IPS-NIHi11 (cell line): ENCODE measurements at regions not wholly inside any gene's neighbourhood (a gene's known extent, or its start where the extent isn't known, plus 50 kb on each side); places are given as distances from the start of the nearest gene placed in this dataset.
"Not testable (repeated sequence)": the region's sequence is repeated elsewhere in the genome, so short reads cannot be mapped to it uniquely, and the experiment has no call there.

Experiments used
- DNase-seq: peaks from one replicate; pipeline ENCODE4 v3.0.0; 2012; ENCODE audit warnings: mixed read lengths, low spot score

DNA sequence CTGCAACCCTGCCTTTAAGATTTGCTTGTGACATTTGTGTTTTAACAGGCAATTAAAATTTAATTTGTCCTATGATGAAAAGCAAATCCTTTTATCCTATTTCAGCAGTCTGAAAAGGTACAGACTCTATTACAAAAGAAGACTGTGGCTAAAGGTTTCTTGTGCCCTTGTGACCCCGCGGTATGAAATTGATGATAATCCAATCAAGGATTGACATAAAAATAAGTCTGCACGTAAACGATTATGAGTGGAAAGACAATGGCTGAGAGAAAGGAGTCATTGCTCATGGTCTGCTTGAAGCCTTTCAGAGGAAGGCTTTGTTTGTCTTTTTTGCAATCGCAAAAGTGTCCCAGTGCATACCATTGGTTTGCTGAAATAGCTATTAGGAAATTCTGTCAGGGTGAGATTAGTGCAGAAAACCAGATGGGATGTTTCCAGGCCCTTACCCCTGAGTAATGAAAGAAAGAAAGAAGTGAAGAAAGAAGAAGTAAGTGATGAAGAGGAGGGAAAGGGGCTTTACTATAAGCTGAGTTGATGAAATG, 867.8 kb upstream of the CDH8 start:
- DNase-seq: no peak

DNA sequence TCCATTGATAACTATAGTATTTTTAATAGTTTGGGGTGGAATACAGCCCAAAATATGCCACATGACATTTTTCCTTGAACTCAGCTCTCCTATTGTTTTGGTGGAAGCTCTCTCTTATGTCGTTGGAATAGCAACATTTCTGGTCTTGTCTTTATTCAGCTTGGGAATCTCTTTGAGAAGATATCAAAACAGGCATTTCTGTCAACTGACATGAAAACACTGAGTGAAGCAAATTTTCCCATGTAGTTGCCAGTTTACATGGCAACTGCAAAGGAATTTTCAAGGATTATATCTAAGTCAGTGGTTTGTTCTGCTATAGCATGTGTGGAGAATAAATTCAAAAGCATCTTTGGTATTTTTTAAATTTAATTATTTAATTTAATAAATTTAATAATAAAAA, 863.5 kb upstream of the CDH8 start:
- no peak for DNase-seq

DNA sequence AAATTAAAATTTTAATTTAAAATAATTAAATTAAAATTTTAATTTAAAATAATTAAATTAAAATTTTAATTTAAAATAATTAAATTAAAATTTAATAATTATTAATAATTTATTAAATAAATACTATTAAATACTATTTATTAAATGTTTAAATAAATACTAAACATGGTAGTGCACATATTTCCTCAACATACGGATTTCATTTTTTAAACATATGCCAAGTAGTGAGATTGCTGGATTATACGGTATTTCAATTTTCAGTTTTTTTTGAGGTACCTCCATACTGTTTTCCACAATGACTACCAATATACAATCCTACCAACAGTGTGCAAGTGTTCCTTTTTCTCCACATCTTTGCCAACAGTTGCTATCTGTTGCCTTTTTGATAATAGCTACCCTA, 852.9 kb upstream of the CDH8 start:
- DNase-seq: no peak

DNA sequence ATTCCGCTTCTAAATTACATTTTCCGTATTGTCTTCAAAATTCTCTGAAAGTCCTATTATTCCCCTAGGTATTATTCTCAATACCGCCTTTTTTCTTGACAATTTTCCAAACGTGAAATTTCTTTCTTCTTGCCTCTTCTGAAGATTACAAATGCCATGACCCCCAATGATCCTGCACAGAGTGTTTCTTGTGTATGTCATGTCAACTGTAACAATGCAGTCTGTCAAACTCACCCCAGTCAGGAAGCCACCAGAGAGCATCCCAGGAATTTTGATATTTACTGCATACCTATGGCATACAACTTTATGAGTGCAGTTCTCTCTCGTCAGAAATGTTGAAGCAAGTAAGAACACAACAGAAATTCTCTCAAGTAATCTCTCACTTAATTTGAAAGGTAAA, 847.3 kb upstream of the CDH8 start:
- DNase-seq: no peak

DNA sequence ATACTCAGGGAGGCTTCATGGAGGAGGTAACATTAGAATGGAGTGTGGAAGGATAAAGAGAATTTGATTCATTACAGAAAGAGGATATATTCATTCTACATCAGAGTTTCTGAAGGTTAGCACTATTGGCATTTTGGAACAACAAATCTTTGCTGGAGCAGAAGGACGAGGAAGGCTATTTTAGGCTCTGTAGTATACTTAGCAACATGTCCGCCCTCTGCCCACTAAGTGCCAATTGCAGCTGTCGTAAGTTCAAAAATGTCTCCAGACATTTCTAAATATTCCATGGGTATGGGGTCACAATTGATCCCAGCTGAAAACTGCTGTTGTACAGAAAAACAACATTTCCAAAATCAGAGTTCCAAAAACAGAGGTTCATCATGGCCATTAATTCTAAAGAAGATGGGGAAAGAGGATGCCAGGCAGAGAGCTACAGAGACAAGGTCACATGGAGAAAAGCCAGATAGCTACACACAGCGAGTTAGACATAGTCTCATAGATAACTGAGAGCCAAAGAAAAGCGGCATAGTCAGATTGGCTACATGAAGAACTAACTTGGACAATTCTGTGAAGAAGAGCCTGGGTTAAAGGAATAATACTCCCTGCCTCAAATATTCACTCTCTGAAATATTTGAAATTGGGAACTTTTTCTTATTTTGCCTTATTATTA, 846.4 kb upstream of the CDH8 start:
- no peak for DNase-seq

DNA sequence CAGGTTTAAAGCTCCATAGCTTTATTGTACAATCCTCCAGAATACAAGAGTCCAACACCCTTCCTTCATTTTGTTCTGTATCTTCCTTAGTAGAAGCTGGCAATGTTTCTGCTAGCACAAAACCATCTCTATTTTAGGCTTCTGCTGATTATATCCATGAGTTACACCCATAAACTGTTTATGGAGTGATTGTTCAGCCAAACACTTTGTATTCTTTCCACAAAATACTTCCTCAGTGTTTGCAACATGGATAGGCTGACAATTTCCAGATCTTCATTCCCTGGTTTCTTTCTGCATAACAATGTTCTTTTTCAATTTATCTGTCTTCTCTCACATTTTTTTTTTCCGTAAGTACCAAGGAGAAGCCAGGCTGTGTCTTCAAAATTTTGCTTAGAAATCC, 839.9 kb upstream of the CDH8 start:
- no peak for DNase-seq

DNA sequence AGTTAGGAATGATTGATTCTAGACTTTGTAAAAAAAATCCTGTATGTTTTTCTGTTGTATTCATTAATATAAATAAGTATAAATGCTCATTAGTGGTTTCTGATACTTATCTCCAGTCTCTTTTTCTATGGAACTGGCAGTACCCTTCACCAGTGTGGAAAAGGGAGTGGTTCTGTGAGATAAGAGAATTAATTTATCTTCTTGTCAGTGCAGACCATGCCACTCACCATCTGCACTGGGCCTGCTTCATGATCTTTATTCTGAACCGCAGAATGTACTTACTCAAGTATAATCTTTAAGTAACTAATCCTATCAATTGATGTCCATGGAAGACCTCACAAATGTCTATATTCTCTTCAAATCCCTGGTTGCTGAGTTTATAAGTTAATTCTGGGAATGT, 836.1 kb upstream of the CDH8 start:
- no peak for DNase-seq

DNA sequence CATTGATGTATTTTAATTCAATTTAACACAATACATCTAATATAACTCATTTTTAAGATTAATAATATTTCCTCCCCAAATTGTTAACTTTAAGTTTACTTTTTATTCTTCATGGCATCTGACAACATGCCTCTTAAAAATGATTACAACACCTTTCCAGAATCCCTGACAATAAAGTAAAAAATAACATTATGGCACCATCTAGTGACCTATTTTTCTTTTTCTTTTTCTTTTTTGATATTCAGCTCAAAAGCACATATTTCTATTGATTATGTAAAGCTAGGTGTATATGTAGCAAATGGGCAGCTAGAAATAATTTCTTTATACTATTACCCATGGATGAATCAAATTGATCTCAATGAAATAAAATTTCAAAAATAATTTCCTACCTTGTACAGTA, 834.3 kb upstream of the CDH8 start:
- no peak for DNase-seq

DNA sequence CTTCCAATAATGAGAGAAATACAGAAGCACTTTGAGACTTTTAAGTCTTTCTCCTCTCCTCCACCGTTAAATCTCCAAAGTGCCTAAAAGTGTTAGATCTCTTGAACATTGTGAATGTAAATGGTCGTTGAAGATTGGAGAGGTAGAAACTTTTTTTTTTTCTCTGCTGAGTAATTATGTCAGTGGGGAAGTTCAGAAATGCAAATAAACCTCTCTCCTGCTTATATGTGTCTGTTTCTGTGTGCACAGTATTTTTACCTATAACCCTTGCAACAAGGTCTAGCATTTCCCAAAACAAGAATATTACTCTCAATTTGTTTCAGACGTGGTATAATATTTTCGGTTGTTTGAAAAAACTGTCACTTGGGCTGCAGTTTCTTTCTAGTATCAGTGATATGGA, 833.6 kb upstream of the CDH8 start:
- no peak for DNase-seq

DNA sequence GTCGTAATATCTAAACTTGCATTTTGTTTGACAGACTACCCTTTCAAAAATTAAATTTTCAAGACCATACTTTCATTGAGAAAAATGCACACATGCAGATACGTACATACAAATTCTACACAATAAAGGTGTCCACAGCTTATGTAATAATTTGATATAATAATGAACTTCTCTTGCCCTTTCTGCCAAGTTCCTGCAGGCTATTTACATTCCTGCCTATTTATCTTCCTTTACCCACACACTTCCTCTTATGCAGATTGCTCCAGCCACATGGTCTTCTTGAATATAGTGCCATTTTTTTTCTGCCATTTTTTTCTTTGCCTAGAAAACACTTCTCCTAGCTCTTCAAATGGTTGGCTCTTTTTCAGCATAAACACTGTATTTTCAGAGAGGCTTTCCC, 826.9 kb upstream of the CDH8 start:
- DNase-seq: no peak

DNA sequence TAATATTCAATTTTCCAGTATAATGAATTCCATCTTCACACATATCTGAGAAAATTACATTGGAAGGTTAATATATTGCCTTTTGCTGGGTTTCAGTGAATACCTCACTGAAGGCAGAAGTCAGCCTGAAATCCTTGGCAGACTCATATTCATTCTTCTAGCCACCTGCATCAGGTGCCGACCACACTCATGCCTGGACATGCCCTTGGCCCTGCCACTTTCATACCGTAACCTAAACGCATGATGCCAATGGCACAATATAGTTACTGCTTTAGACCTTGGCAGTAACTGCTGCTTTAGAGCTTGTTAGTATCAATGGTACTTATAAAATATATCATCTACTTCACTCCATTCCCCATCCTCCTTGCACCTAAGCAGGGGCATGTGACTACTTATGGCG, 817.6 kb upstream of the CDH8 start:
- no peak for DNase-seq

DNA sequence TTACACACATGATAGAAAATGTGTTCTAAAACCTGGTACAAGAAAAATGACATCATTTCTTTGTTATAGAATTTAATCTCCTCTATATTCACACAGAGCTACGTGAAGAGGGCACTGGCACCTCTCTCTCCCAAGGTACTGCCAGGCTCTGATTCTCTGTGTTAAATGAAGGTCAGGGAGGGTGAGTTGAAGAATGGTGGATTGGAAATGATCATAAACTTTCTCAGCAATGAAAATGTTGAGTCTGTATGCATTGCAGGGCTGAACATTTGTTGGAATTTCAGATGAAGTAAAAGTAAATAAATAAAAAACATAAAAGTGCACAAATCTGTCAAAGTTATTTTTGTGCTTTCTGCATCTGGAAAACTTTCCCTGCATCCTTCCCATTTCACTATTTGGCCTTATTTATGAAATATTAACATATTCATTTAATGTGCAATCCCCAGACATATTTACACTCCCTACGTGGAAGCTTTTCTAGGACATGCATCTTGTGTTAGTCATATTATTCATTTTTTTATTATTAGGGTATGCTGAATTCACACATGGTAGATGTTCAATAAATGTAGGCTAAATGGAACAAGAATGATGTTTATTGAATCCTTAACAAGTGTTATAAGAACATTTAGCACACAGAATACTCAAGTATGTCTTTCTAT, 810.3 kb upstream of the CDH8 start:
- DNase-seq: no peak

DNA sequence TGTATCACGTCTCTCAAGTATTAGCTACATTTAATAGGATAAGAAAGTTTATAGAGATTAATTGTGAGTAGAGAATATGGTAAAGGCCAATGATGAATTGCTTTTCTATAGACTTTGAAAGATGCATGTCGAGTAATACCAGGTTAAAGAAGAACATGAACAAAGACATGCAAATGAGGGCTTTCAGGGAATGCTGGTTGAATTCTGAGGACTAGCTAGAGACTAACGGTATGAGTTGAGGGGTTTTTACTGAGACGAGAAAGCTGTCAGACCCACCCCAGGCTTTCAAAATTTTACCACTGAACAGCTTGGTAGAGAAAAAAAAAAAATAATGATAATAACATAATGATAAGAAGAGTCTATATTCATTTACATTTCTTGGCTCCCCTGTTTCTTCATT, 796.0 kb upstream of the CDH8 start:
- no peak for DNase-seq

DNA sequence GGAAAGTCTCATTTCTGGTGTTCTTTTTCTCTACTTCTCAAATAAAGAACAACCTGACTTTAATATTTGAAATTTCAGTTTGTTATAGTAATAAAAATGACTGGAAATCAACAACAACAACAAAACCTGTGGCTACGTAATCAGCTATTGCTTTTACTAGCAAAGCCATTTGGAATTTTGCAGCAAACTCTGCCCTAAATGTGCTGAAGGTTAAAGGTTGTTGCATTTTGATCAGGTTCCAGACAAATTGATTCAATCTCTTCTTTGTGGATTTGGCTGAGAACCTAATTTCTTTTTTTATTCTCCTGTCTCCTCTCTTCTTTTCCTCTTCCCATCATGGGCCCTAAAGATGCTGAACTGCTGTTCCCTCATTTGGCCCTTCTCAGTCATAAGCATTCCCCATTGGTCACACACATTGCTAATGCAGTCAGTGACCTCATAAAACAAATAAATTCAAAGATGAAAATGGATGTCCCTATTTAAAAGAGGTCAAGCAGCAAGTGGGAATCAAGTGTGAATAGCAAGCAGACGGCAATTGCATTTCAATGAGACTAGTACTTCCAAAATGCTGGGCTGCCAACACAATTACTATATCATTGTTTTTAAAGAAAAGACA, 795.1 kb upstream of the CDH8 start:
- DNase-seq: no peak

DNA sequence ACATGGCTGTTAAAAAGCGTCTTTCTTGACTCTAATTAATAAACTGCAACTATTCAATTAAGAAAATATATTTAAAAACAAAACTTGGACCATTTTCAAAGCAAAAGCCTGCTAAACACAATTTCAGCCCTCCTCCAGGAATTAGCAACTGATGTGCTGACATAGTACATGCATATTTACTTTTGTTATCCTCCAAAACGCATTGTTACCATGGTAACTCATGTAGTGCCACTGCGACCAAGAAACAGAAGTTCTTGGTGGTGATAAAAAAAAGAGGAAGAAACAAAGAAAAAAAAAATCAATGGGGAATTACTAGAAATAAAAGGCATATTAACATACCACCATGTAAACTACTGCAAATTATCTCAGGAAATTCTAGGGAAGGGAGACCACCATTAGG, 793.4 kb upstream of the CDH8 start:
- no peak for DNase-seq

DNA sequence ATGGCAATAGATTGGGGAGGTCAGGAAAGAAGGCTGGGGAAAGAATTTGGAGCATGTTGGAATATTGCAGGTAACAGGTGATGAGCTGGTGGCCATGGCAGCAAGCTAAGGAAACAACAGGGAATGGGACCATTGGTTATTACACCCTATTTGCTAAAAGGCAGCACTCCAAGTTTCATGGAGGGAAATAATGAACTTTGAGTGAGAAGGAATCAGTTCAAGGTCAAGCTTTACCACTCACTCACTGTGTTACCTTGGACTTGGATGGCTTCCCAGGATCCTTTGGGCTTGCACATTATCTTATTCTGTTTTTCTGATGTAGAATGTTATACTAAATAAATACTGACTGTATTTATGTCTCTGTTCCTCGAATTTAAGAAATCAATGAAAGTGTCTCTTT, 792.8 kb upstream of the CDH8 start:
- DNase-seq: no peak

DNA sequence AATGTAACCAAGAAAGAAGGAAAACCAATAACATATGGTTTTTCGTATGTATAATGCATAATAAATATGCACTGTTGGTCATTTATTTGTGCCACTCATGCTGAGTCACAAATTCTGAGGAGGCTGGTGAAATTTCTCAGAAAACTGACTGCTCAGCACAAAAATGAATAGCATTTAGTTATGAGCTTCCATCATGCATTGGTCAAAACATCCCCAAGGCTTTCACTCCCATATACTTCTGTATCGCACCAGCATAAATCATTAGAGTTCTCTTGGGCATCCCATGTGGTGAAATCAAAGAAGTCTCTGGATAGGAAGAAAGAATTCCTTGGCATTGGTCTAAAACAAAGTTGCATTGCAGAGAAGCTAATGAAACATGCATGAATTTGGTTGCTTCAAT, 785.6 kb upstream of the CDH8 start:
- DNase-seq: no peak

DNA sequence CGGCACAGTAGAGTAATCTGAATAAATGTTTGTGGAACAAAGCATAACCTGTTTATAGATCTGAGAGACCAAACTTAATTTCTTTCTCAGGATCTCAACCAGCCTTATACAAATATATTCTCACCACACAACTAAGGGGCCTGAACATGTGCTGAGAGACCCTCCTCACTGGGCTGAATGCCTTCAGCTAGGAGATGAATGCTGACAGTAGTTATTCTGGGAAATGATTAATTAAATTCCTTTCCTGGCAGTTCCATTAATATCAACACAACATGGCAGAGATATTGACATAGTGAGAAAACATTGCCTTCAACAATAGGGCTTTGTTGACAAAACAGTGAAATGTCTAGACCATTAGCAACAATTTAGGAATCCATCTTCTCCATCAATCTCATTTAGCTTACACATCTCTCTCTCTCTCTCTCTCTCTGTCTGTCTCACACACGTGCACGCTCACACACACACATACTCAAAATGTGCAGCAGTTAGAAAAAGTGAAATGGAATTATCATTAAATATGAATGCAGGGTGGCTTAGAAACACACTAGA, 780.8 kb upstream of the CDH8 start:
- DNase-seq: no peak

DNA sequence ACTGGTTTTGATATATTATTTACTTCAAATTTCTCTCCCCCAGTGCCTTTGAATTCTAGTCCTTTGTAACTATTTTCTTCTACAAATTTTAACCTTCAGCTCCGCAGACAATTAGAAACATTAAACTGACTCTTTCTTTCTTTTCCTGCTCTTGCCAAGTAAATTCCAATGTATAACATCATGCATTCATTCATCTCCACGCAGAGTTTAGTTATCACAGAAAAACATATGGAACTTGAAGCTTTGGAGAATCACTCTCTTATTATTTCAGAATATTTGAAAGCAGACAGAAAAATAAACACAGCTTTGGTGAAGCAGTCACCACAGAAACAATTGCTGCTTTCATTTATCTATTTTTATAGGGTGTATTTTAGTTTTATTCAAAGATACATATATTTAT, 778.7 kb upstream of the CDH8 start:
- no peak for DNase-seq

DNA sequence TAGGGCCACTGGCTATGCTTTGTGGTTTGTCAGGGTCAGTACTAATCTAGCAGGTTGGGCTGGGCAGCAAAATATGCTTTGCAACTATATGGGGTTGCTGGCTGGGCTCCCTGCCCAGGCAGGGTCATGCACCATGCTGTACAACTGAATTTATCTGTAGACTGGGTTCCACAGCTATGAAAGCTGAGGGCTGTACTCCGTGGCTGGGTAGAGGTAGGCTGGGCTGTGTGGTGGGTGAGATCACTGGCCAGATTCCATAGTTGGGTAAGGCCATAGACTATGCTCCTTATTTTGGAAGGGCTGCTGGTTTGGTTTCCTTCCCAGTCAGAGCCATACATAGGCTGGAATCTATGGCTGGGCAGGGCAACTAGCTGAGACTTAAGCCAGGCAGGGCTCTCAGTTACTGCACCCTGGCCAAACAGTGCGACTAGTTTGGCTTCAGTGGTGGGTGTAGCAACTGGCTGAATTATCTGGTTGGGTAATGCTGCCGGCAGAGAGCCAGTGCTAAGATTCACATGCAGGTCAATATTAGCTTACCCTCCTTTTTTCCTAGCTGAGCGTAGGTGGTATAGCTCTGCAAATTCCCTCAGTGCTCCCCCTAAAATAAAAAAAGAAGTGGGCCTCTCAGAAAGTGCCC, 769.1 kb upstream of the CDH8 start:
- DNase-seq: no peak

DNA sequence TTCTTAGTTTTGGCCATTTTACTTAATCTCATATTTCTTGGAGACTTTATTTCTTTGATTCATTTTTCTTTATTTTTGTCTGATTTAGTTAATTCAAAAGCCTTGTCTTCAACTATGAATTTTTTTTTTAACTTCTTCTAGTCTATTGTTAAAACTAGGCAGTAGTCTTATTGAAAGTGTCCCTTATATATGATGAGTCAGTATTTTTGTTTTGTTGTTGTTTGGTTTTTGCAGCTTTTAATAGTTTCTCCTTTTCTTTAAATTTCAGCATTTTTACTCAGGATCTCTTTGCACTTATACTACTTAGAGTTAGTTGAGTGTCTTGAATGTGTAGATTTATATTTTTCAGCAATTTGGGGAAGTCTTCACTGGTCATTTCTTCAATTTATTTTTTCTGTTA, 758.5 kb upstream of the CDH8 start:
- DNase-seq: no peak

DNA sequence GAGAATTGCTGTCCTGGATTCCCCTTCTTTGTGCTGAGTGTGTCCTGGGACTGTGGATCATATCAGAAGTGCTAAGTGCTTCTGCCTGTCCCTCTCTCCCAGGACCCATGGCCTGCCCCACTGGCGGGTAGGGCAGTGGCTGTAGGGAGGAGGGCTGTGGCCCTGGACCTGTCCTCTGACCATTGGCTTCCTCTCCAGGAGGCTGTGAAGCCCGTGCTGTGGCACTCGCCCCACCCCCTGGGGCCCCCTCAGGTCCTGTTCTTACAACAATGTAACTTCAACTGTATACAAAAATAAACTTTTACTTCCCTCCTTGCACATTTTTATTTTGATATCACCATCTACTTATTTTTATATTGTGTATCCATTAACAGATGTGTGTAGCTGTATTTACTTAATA, 743.8 kb upstream of the CDH8 start:
- not testable (repeated sequence) for DNase-seq

DNA sequence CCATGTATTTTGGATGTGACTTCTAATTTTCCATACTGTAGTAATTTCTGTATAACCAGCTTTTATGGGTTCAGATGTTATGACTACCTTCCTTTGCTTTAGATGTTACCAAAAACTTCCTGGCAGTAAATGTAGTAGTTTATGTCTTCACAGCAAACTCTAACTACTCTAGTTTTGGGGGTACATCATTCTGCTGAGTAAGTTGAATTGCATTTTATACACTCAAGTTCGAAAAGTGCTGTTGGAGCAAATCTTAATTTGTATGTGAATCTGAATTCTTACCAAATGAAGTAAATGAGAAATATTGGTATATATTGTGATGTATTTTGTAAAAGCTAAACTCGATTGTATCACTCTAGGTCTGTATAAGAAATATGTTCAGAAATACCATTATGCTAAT, 728.3 kb upstream of the CDH8 start:
- no peak for DNase-seq
